Testis (tissue), 2 donors: ENCODE measurements at regions not wholly inside any gene's neighbourhood (a gene's known extent, or its start where the extent isn't known, plus 50 kb on each side); places are given as distances from the start of the nearest gene placed in this dataset.
"Not testable (repeated sequence)": the region's sequence is repeated elsewhere in the genome, so short reads cannot be mapped to it uniquely, and the experiment has no call there.

Source experiments
- DNase-seq: peaks from one replicate; pipeline ENCODE4 v3.0.0-alpha.2; 2019
- H3K27ac ChIP-seq, 2 donors: fragments of 200-600 bp; sonication (generic); one replicate each; pipeline ENCODE4 v1.5.1; 2019
- H3K27me3 ChIP-seq: fragments of 200-600 bp; sonication (generic); one replicate; pipeline ENCODE4 v1.5.1; 2019
- H3K36me3 ChIP-seq: fragments of 200-600 bp; sonication (generic); one replicate; pipeline ENCODE4 v1.5.1; 2017; ENCODE audit warnings: low read depth; ENCODE audit errors: missing control alignments
- H3K4me1 ChIP-seq: fragments of 200-600 bp; sonication (generic); one replicate; pipeline ENCODE4 v1.5.1; 2019
- H3K4me3 ChIP-seq, 2 donors: fragments of 200-600 bp; sonication (generic); one replicate each; pipeline ENCODE4 v1.5.1; 2017 to 2019
- H3K9me3 ChIP-seq: fragments of 200-600 bp; sonication (generic); one replicate; pipeline ENCODE4 v1.5.1; 2017
- POLR2A ChIP-seq: fragments of 450-650 bp; IDR thresholded peaks from one replicate; pipeline ENCODE4 v1.6.1; 2017; ENCODE audit warnings: antibody characterized with exemption, mild to moderate bottlenecking, moderate library complexity
- WGBS, 2 donors: methylation state at CpG; one replicate each; pipeline ENCODE4 v1.1.5; 2018; 5-methylcytosine and 5-hydroxymethylcytosine counted together
- intact Hi-C: fragments of 100-400 bp; cut with DNase I; formaldehyde crosslinking; loops from one replicate; pipeline ENCODE4 v1.15.1; 2023; ENCODE audit warnings: low total_unique reads
- TF ChIP-seq, protein P1 (sequence below), 3 experiments: fragments of 450-650 bp in 2 of 3; fragments of 200-600 bp in 1 of 3; sonication (generic) in 1 of 3; IDR thresholded peaks; one replicate each; pipeline ENCODE4 v1.5.1; 2016 to 2019; ENCODE audit warnings: antibody characterized with exemption in 3 of 3, mild to moderate bottlenecking in 2 of 3, moderate library complexity in 1 of 3

DNA sequence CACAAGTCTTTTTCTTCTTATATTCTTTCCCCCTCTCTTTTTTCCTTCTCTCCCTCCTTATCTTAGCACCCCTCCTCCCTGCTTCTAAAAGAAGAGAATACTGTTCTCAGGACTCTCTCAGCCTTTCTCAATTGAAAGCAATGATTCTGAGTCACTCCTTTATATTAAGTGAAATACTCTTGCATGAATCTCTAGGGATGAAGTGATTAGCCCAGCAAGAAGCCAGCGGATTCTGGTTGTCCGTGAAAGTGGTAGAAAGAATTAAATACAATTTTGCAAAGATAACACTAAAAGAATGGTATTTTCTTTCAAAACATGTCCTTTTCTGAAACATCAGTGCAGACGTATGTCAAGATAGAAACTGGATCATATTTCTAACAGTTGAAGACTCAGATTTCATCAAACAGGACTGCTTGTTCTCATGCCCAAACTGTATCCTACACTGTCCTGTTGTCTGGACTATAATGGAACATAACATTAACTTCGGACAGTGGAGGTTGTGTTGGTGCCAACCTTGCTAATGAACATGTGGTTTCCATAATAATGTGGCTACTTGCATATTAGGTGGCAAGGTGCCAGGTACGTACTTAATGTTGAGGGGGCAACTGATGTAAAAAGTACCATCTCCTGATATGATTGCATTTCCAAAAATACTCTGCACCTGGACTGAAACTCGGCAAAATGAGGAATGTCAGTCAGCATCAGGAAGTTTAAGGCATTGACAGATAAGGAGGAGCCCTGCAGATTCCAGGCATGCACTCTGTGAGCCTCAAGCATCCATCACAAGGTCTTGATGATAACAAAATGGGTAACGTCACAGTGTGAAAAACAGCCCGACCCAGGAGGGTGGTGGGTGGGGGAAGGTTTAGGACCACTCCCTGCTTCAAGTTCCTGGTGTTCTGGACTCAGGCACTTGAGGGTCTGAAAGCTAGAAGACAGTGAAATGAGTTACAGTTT lies 357.2 kb downstream of the DLEU7 start:
- intact Hi-C loops, result no loop called here
- TF ChIP-seq, protein P1, sequence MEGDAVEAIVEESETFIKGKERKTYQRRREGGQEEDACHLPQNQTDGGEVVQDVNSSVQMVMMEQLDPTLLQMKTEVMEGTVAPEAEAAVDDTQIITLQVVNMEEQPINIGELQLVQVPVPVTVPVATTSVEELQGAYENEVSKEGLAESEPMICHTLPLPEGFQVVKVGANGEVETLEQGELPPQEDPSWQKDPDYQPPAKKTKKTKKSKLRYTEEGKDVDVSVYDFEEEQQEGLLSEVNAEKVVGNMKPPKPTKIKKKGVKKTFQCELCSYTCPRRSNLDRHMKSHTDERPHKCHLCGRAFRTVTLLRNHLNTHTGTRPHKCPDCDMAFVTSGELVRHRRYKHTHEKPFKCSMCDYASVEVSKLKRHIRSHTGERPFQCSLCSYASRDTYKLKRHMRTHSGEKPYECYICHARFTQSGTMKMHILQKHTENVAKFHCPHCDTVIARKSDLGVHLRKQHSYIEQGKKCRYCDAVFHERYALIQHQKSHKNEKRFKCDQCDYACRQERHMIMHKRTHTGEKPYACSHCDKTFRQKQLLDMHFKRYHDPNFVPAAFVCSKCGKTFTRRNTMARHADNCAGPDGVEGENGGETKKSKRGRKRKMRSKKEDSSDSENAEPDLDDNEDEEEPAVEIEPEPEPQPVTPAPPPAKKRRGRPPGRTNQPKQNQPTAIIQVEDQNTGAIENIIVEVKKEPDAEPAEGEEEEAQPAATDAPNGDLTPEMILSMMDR (IDR thresholded peaks at IDR 0.05), result no peak
- no peak for TF ChIP-seq POLR2A
- 36 to 45% methylated on average over 8 of the region's 8 CpGs for WGBS, 2 donors
- no peak for DNase-seq
- no peaks in the 10 kb centered on the region for H3K27me3 ChIP-seq
- H3K4me3 ChIP-seq, result no peak overlapping the region
- H3K27ac ChIP-seq, result no peak overlapping the region
- no peaks in the 10 kb centered on the region for H3K9me3 ChIP-seq
- H3K4me1 ChIP-seq, result no peaks in the 10 kb centered on the region
- no peaks in the 10 kb centered on the region for H3K36me3 ChIP-seq

DNA sequence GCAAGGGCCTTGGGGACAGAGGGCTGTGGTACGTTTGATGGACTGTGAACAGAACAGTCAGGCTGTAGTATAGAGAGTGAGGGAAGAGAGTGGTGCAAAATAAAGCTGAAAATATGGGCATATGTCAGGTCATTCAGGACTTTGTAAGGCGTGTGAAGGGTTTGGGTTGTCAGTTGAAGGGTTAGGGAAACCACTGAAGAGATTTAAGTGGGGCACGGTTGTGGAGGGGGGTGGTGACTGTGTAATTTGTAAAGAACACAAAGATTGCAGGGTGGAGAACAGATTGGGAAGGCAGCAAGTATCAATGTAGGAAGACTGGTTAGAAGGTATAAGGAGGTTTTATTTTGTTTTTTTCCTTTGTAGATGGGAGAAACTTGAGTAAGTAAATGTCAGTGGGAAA lies 349.8 kb downstream of the DLEU7 start:
- H3K36me3 ChIP-seq, result no peaks in the 10 kb centered on the region
- WGBS, 2 donors, result 75 to 84% methylated on average over 3 of the region's 3 CpGs
- no peaks in the 10 kb centered on the region for H3K4me1 ChIP-seq
- H3K27ac ChIP-seq, result no peak overlapping the region
- DNase-seq, result no peak
- intact Hi-C loops, result no loop called here
- H3K4me3 ChIP-seq, result no peak overlapping the region
- TF ChIP-seq POLR2A, result no peak
- TF ChIP-seq, protein P1 (IDR thresholded peaks at IDR 0.05), result no peak
- no peaks in the 10 kb centered on the region for H3K9me3 ChIP-seq
- no peaks in the 10 kb centered on the region for H3K27me3 ChIP-seq

DNA sequence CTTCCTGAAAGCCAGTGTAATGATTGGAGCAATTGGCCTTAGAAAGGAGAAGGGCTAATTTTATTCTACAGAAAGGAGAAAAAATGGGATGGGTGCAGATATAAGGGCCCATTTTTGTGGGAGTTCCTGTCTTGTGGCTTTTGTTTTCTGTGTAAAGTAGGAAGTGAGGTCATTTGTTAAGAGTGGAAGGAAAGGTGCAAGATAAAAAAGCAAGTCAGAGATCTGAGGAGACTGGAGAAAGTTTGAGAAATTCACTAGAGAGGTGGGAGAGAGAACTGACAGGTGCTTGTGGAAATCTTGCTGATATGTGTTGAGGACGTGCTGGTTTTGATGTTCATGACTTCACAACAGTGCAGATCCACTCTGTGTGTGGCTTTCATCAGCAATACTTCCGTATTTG lies 349.4 kb downstream of the DLEU7 start:
- Histone ChIP-seq H3K4me1 (no peaks in the 10 kb centered on the region), H3K27me3 (no peaks in the 10 kb centered on the region), H3K9me3 (no peaks in the 10 kb centered on the region), H3K27ac (no peak overlapping the region), H3K4me3 (no peak overlapping the region), H3K36me3 (no peaks in the 10 kb centered on the region)
- WGBS, 2 donors, result 91 to 96% methylated on average over 2 of the region's 2 CpGs
- TF ChIP-seq POLR2A, result no peak
- TF ChIP-seq, protein P1 (IDR thresholded peaks at IDR 0.05), result no peak
- DNase-seq, result no peak
- intact Hi-C loops, result no loop called here

DNA sequence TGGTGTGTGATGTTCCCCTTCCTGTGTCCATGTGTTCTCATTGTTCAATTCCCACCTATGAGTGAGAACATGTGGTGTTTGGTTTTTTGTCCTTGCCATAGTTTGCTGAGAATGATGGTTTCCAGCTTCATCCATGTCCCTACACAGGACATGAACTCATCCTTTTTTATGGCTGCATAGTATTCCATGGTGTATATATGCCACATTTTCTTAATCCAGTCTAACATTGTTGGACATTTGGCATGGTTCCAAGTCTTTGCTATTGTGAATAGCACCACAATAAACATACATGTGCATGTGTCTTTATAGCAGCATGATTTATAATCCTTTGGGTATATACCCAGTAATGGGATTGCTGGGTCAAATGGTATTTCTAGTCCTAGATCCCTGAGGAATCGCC lies 340.3 kb downstream of the DLEU7 start:
- DNase-seq, H3K4me1 ChIP-seq, H3K27me3 ChIP-seq, intact Hi-C loops, H3K9me3 ChIP-seq, H3K36me3 ChIP-seq, H3K4me3 ChIP-seq, H3K27ac ChIP-seq: not testable (repeated sequence)
- WGBS, 2 donors, result 93 to 100% methylated on average over 1 of the region's 1 CpG

DNA sequence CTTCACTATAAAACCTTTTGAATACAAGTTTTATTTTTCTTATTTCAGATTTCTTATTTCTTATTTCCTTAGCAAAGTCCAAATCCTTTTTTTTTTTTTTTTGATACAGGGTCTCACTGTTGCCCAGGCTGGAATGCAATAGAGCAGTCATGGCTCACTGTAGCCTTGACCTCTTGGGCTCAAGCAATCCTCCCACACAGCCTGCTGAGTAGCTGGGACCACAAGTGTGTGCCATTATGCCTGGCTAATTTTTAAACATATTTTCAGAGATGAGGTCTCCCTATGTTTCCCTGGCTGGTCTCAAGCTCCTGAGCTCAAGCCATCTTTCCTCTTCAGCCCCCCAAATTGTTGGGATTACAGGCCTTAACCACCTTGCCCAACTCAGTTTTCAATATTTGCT lies 334.3 kb downstream of the DLEU7 start:
- TF ChIP-seq POLR2A, result no peak
- TF ChIP-seq, protein P1 (IDR thresholded peaks at IDR 0.05), result no peak
- Histone ChIP-seq H3K36me3 (no peaks in the 10 kb centered on the region), H3K4me3 (no peak overlapping the region), H3K27me3 (no peaks in the 10 kb centered on the region), H3K27ac (no peak overlapping the region), H3K9me3 (no peaks in the 10 kb centered on the region), H3K4me1 (peaks cover 9% of the 10 kb centered on the region)
- no peak for DNase-seq
- intact Hi-C loops, result no loop called here
